ENCODE measurements at regions not wholly inside any gene's neighbourhood (a gene's known extent, or its start where the extent isn't known, plus 50 kb on each side); places are given as distances from the start of the nearest gene placed in this dataset.

DNA sequence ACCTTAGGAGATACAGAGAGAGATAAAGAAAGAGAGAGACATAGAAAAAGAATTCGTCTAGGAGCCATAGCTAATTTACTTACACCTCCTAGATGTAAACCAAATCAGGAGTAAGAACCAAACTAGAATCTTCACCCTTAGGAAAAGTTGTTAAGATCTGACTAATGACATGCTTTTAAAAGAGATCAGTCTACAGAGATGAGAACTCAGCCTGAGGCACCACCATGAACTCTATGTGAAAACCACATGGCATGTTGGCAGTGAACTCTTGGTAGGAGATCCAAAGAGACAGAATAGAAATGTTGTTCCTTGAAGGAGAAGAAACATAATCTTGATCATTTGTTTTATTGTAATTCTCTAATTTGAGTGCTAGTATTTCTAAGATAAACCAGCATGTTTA lies 585.4 kb upstream of the ID2 start:
- no peak overlapping the region for H3K9ac ChIP-seq (ENCODE audit: low read length)
- peaks cover 0 to under 1% of the 10 kb centered on the region in 2 experiments; a peak in 1 of 4 replicates for H3K4me1 ChIP-seq (ENCODE audit: control insufficient read depth in 1 of 2, insufficient read depth in 2 of 2, low read length in 2 of 2)
- no peaks in the 10 kb centered on the region for H3K9me3 ChIP-seq (ENCODE audit: control insufficient read depth in 1 of 2, insufficient read depth in 1 of 2, low read depth in 1 of 2, low read length in 2 of 2)
- CTCF ChIA-PET = no interaction called here
- no peaks in the 10 kb centered on the region for H4K20me1 ChIP-seq (ENCODE audit: insufficient read depth)
- no peak overlapping the region for H3K4me3 ChIP-seq (replicated peaks in 1 of 2; ENCODE audit: low read depth in 1 of 2, low read length in 2 of 2)
- H3K4me2 ChIP-seq (ENCODE audit: low read length) = no peak overlapping the region
- RAD21 ChIA-PET (ENCODE audit: low non-redundant PET in 1 of 2, low total read pairs in 2 of 2, uncharacterized antibody in 2 of 2, unreplicated experiment in 2 of 2) = no interaction called here
- TF ChIP-seq MAX (IDR thresholded peaks at IDR 0.05) = no peak
- TF ChIP-seq EGR1 (IDR thresholded peaks at IDR 0.05; ENCODE audit: low read depth) = no peak
- TF ChIP-seq ZBTB33 (IDR thresholded peaks at IDR 0.05; ENCODE audit: extremely low read depth, insufficient replicate concordance, low read length) = no peak
- TF ChIP-seq CBX3 (IDR thresholded peaks at IDR 0.05; ENCODE audit: low read depth) = no peak
- no peak for TF ChIP-seq EZH2phosphoT487 (IDR thresholded peaks at IDR 0.05; ENCODE audit: borderline replicate concordance)
- TF ChIP-seq SRF (IDR thresholded peaks at IDR 0.05; ENCODE audit: low read depth) = no peak
- TF ChIP-seq ZFX (IDR thresholded peaks at IDR 0.05) = no peak
- TF ChIP-seq RAD21 (IDR thresholded peaks at IDR 0.05; ENCODE audit: low read depth) = no peak
- no peak for TF ChIP-seq SP1 (IDR thresholded peaks at IDR 0.05; ENCODE audit: low read depth)
- POLR2A ChIA-PET = no interaction called here
- no peaks in the 10 kb centered on the region for H3K9me2 ChIP-seq (ENCODE audit: insufficient read depth)
- intact Hi-C loops (cut with micrococcal nuclease) = no loop called here
- BruUV-seq (replicated peaks) = no TSS peak
- ATAC-seq (no peak), DNase-seq (ENCODE audit: low read depth, low spot score) (no peak)
- no peak overlapping the region for H2AFZ ChIP-seq (ENCODE audit: low read depth, low read length, poor library complexity, severe bottlenecking)
- H3K36me3 ChIP-seq (ENCODE audit: control insufficient read depth in 1 of 2, insufficient read depth in 2 of 2, low read length in 2 of 2) = no peaks in the 10 kb centered on the region
- no peak overlapping the region for H3K27ac ChIP-seq (ENCODE audit: low read depth, low read length)
- H3K27me3 ChIP-seq (ENCODE audit: insufficient read depth, low read length) = no peaks in the 10 kb centered on the region
- H3K79me2 ChIP-seq (ENCODE audit: insufficient read depth, low read length) = no peaks in the 10 kb centered on the region
